ENCODE measurements at regions not wholly inside any gene's neighbourhood (a gene's known extent, or its start where the extent isn't known, plus 50 kb on each side); places are given as distances from the start of the nearest gene placed in this dataset.

GRCh38 chr3:124628863-124629262 is 101.4 kb upstream of the UMPS start:
- Histone ChIP-seq H3K27me3 (no peaks in the 10 kb centered on the region), H3K27ac (no peak overlapping the region), H3K4me3 (no peak overlapping the region), H3K9me3 (no peaks in the 10 kb centered on the region), H3K36me3 (no peaks in the 10 kb centered on the region), H3K4me1 (no peaks in the 10 kb centered on the region)
- no peak for DNase-seq (ENCODE audit: low spot score in 2 of 2)
- 75 to 76% methylated on average over 4 of the region's 4 CpGs for WGBS, 2 donors
- TF ChIP-seq, protein P1, sequence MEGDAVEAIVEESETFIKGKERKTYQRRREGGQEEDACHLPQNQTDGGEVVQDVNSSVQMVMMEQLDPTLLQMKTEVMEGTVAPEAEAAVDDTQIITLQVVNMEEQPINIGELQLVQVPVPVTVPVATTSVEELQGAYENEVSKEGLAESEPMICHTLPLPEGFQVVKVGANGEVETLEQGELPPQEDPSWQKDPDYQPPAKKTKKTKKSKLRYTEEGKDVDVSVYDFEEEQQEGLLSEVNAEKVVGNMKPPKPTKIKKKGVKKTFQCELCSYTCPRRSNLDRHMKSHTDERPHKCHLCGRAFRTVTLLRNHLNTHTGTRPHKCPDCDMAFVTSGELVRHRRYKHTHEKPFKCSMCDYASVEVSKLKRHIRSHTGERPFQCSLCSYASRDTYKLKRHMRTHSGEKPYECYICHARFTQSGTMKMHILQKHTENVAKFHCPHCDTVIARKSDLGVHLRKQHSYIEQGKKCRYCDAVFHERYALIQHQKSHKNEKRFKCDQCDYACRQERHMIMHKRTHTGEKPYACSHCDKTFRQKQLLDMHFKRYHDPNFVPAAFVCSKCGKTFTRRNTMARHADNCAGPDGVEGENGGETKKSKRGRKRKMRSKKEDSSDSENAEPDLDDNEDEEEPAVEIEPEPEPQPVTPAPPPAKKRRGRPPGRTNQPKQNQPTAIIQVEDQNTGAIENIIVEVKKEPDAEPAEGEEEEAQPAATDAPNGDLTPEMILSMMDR (IDR thresholded peaks at IDR 0.05): no peak
- TF ChIP-seq POLR2A (IDR thresholded peaks at IDR 0.05) (no peak), EP300 (IDR thresholded peaks at IDR 0.05) (no peak)

- peaks cover 0 to 6% (median 0%) of the 10 kb centered on the region in 3 donors for H3K36me3 ChIP-seq
- H3K4me1 ChIP-seq: no peaks in the 10 kb centered on the region
- no peaks in the 10 kb centered on the region for H3K9me3 ChIP-seq
- H3K4me3 ChIP-seq: no peak overlapping the region
- H3K27ac ChIP-seq: no peak overlapping the region
- 73 to 77% methylated on average over 2 of the region's 2 CpGs for WGBS, 2 donors
- TF ChIP-seq POLR2A (IDR thresholded peaks at IDR 0.05): no peak
- no peak for TF ChIP-seq EP300 (IDR thresholded peaks at IDR 0.05)
- TF ChIP-seq, protein P1 (IDR thresholded peaks at IDR 0.05): no peak
- H3K27me3 ChIP-seq: no peaks in the 10 kb centered on the region
- no peak for DNase-seq (ENCODE audit: low spot score in 2 of 2)
Observed at GRCh38 chr3:124629497-124629896, 100.8 kb upstream of the UMPS start.

GRCh38 chr3:124630960-124631359 is 99.3 kb upstream of the UMPS start:
- Histone ChIP-seq H3K36me3 (peaks cover 0 to 11% (median 0%) of the 10 kb centered on the region in 3 donors), H3K4me1 (no peaks in the 10 kb centered on the region), H3K27me3 (no peaks in the 10 kb centered on the region), H3K4me3 (no peak overlapping the region), H3K27ac (no peak overlapping the region), H3K9me3 (no peaks in the 10 kb centered on the region)
- 87% methylated on average over 5 of the region's 5 CpGs for WGBS, 2 donors
- TF ChIP-seq, protein P1 (IDR thresholded peaks at IDR 0.05): no peak
- TF ChIP-seq POLR2A (IDR thresholded peaks at IDR 0.05) (no peak), EP300 (IDR thresholded peaks at IDR 0.05) (no peak)
- DNase-seq (ENCODE audit: low spot score in 2 of 2): no peak

GRCh38 chr3:124631727-124632126 is 98.5 kb upstream of the UMPS start:
- Histone ChIP-seq H3K27ac (no peak overlapping the region), H3K9me3 (no peaks in the 10 kb centered on the region), H3K4me3 (no peak overlapping the region), H3K27me3 (no peaks in the 10 kb centered on the region), H3K36me3 (peaks cover 0 to 11% (median 0%) of the 10 kb centered on the region in 3 donors), H3K4me1 (no peaks in the 10 kb centered on the region)
- no peak for TF ChIP-seq EP300 (IDR thresholded peaks at IDR 0.05)
- TF ChIP-seq, protein P1 (IDR thresholded peaks at IDR 0.05): no peak
- TF ChIP-seq POLR2A (IDR thresholded peaks at IDR 0.05): no peak
- no peak for DNase-seq (ENCODE audit: low spot score in 2 of 2)
- WGBS, 2 donors: 91 to 94% methylated on average over 5 of the region's 5 CpGs

- 95 to 97% methylated on average over 7 of the region's 7 CpGs for WGBS, 2 donors
Observed at GRCh38 chr3:124632566-124633140, 97.6 kb upstream of the UMPS start.

More at GRCh38 chr3:124632566-124633140, 97.6 kb upstream of the UMPS start:
- H3K27ac ChIP-seq: no peak overlapping the region
- TF ChIP-seq, protein P1 (IDR thresholded peaks at IDR 0.05): no peak
- TF ChIP-seq POLR2A (IDR thresholded peaks at IDR 0.05) (no peak), EP300 (IDR thresholded peaks at IDR 0.05) (no peak)
- no peak overlapping the region for H3K4me3 ChIP-seq
- no peak for DNase-seq (ENCODE audit: low spot score in 2 of 2)
- no peaks in the 10 kb centered on the region for H3K27me3 ChIP-seq
- H3K4me1 ChIP-seq: no peaks in the 10 kb centered on the region
- no peaks in the 10 kb centered on the region for H3K9me3 ChIP-seq
- H3K36me3 ChIP-seq: peaks cover 0 to 11% (median 0%) of the 10 kb centered on the region in 3 donors
